Duodenal mucosa (tissue), 2 donors: ENCODE measurements at regions not wholly inside any gene's neighbourhood (a gene's known extent, or its start where the extent isn't known, plus 50 kb on each side); places are given as distances from the start of the nearest gene placed in this dataset.

Experiments used
- H3K27ac ChIP-seq: one replicate; pipeline ENCODE4 v1.7.0; 2013; ENCODE audit warnings: low read depth, low read length
- H3K27me3 ChIP-seq, 2 donors: one replicate each; pipeline ENCODE4 v1.7.0; 2013; ENCODE audit warnings: low read length in 2 of 2, control low read depth in 1 of 2; ENCODE audit not compliant: insufficient read depth in 2 of 2, control insufficient read depth in 1 of 2
- H3K36me3 ChIP-seq, 2 donors: one replicate each; pipeline ENCODE4 v1.7.0; 2013; ENCODE audit warnings: low read length in 2 of 2, control low read depth in 1 of 2; ENCODE audit not compliant: insufficient read depth in 2 of 2, control insufficient read depth in 1 of 2
- H3K4me1 ChIP-seq, 2 donors: one replicate each; pipeline ENCODE4 v1.7.0; 2013; ENCODE audit warnings: low read length in 2 of 2, control low read depth in 1 of 2; ENCODE audit not compliant: insufficient read depth in 2 of 2, control insufficient read depth in 1 of 2
- H3K4me3 ChIP-seq, 2 donors: one replicate each; pipeline ENCODE4 v1.7.0; 2013; ENCODE audit warnings: low read length in 2 of 2, low read depth in 1 of 2
- H3K9ac ChIP-seq, 2 donors: one replicate each; pipeline ENCODE4 v1.7.0; 2013; ENCODE audit warnings: low read length in 2 of 2, low read depth in 1 of 2
- H3K9me3 ChIP-seq, 2 donors: one replicate each; pipeline ENCODE4 v1.7.0; 2013; ENCODE audit warnings: low read length in 2 of 2, control low read depth in 1 of 2; ENCODE audit not compliant: control insufficient read depth in 1 of 2

DNA sequence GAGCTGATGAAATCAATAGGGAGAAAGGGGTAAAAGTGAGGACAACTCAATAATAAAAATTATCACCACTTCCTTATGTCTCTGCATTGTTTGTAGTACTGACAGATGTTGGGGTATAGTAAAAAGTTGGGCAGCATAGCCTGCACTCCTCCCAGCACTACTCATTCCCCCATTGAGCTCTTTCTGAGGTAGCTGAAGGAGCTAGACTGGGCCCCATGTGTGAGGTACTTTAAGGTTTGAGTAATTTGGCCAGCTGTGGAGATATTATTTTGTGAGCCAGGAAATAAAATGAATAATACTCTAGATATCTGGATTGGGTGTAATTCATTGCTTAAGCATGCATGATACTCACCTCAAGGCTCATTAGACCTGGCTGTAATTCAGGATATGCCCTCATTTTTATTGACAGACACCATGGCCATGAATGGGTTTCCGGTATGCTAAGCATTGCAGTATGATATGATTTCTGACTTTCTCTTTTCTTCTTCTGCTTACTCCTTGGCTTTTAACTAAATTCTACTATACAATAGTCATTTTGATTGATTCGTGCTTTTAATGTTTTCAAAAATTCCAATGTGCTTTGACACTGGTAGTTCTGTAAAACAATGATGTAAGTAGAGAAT lies 283.9 kb upstream of the RIMS1 start:
- Histone ChIP-seq H3K4me1 (no peaks in the 10 kb centered on the region), H3K9me3 (no peaks in the 10 kb centered on the region), H3K27me3 (no peaks in the 10 kb centered on the region), H3K27ac (no peak overlapping the region), H3K9ac (no peak overlapping the region), H3K4me3 (no peak overlapping the region), H3K36me3 (no peaks in the 10 kb centered on the region)

DNA sequence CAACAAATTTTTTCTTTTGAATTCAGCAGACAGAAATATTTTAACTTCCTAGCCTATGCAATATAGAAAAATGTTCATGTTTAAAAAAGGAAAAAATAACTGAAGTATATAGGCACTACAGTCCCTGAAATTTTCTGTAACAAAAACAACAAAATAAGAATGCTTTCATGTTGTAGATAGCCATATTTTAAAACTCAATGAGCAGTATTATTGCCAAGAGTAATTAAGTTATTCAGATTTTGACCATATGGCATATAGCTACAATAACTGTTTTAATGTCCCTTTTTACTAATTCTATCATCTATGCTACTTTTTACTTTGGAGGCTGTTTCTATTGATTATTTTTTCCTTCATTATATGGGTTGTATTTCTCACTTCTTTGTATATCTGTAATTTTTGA lies 283.3 kb upstream of the RIMS1 start:
- Histone ChIP-seq H3K36me3 (no peaks in the 10 kb centered on the region), H3K9ac (no peak overlapping the region), H3K9me3 (no peaks in the 10 kb centered on the region), H3K27ac (no peak overlapping the region), H3K27me3 (no peaks in the 10 kb centered on the region), H3K4me3 (no peak overlapping the region), H3K4me1 (no peaks in the 10 kb centered on the region)

DNA sequence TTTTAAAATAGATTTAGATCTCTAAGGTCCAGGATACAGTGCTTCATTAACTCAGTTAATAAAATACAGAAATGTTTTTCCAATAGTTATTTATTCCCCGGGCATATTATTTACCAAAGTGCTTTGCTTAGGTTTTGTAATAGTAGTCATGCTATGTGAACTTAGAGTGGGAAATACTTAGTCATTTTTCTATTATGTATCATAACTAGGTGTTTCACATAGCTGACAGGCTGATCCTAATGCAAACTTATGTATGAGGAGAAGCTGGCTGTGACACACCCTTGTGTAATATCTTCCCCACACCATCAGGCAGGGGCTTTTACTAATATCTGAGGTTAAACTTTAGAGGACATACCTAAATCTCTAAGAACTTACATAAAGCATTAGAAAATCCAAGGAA lies 277.7 kb upstream of the RIMS1 start:
- Histone ChIP-seq H3K36me3 (no peaks in the 10 kb centered on the region), H3K27me3 (no peaks in the 10 kb centered on the region), H3K9ac (no peak overlapping the region), H3K4me1 (no peaks in the 10 kb centered on the region), H3K4me3 (no peak overlapping the region), H3K27ac (no peak overlapping the region), H3K9me3 (no peaks in the 10 kb centered on the region)

DNA sequence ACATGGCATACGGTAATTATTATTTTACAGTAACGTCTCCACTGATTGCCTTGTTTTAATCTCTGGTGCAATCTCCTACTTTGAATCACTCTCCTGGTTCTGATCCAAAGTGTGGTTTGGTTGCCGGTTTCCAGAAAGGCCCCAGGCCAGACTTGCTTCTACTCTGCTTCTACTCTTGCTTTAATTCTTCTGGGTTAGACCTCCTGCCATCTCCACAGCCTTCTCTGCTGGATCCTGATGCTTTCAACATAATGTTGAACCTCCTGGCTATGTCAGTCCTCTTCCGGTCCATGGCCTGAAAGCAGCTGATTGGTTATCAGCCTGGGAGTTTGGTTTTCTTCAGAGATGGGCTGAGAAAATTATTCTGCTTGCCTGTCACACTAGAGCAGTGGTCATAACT lies 266.5 kb upstream of the RIMS1 start:
- Histone ChIP-seq H3K9ac (no peak overlapping the region), H3K4me1 (no peaks in the 10 kb centered on the region), H3K36me3 (no peaks in the 10 kb centered on the region), H3K9me3 (no peaks in the 10 kb centered on the region), H3K27me3 (no peaks in the 10 kb centered on the region), H3K4me3 (no peak overlapping the region), H3K27ac (no peak overlapping the region)

DNA sequence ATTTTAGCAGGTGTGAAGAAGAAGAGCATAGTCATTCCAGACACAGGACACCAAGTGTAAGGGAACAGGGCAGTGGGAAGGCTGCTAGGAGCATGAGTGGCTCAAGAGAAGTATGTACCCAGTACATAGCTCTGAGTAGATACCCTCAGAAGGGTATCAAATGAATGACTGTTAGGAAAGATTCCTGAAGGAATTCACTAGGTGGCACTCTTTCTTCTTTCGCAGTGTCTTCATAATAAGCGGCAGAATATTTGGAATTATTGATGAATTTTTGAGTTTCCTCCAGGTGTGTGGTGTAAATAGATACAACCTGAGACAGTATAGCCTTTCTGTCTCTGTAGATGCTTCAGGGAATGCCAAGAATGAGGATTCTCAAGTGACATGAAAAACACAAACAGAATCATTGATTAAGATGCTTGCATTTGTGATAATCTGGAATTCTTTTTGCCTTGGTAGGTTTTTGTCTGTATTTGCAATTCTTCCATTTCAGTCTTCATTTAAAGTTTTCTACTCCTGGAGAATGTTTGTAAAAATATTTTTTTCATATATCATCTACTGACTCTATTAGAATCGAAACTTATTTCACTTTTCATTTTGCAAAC lies 264.3 kb upstream of the RIMS1 start:
- Histone ChIP-seq H3K9ac (no peak overlapping the region), H3K9me3 (peaks cover 0 to 8% of the 10 kb centered on the region in 2 donors), H3K4me1 (no peaks in the 10 kb centered on the region), H3K36me3 (no peaks in the 10 kb centered on the region), H3K4me3 (no peak overlapping the region), H3K27ac (no peak overlapping the region), H3K27me3 (no peaks in the 10 kb centered on the region)

DNA sequence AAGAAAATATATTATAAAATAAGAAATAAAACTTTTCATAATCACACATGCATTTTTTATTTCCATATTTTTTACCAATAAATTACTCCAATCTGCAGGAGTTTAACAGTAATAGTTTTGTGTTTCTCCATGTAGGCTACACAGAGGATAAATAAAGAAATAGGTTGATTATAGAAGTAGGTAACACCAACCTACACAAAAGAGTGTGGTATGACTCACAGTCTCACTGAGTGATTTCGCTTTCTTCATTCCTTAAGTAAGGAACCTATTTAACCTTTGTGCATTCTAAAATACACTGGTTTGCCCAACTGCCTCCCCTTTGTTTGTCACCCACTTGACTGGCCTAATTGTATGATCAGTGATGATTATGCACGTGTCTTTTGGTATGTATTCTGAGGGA lies 244.2 kb upstream of the RIMS1 start:
- no peaks in the 10 kb centered on the region for H3K36me3 ChIP-seq
- H3K4me1 ChIP-seq, result no peaks in the 10 kb centered on the region
- H3K9me3 ChIP-seq, result peaks cover 0 to 2% of the 10 kb centered on the region in 2 donors
- H3K4me3 ChIP-seq, result no peak overlapping the region
- no peaks in the 10 kb centered on the region for H3K27me3 ChIP-seq
- H3K9ac ChIP-seq, result no peak overlapping the region
- H3K27ac ChIP-seq, result no peak overlapping the region

DNA sequence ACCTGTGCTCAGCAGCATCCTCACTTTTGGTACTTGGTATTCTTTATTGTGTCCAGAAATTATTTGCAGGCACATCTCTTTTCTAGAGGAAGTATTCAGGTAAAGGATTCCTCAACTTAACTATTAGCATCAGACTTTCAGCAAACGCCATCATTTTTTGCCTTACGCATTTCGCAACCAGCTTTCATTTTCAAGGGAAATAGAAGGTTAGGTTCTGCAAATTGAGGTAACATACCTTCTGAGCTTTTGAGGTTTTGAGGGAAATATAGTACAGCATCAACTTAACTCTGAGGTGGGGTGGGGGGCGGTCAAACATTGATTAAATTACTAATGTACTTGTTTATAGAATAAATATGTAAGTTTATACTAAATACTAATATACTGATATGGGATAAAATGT lies 243.6 kb upstream of the RIMS1 start:
- no peaks in the 10 kb centered on the region for H3K4me1 ChIP-seq
- H3K27ac ChIP-seq, result no peak overlapping the region
- H3K4me3 ChIP-seq, result no peak overlapping the region
- H3K9me3 ChIP-seq, result peaks cover 0 to 2% of the 10 kb centered on the region in 2 donors
- no peaks in the 10 kb centered on the region for H3K36me3 ChIP-seq
- H3K27me3 ChIP-seq, result no peaks in the 10 kb centered on the region
- H3K9ac ChIP-seq, result no peak overlapping the region

DNA sequence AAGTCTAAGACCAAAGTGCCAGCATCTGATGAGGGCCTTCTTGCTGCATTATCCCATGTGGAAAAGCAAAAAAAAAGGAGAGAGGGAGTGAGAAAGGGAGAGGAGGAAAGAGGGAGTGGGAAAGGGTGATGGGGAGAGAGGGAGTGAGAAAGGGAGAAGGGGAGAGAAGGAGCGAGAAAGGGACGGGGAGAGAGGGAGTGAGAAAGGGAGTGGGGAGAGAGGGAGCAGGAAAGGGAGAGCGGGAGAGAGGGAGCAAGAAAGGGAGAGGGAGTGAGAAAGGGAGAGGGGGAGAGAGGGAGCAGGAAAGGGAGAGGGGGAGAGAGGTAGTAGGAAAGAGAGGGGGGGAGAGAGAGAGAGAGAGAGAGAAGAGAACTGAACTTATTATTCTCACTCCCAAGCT lies 241.1 kb upstream of the RIMS1 start:
- Histone ChIP-seq H3K27ac (no peak overlapping the region), H3K36me3 (no peaks in the 10 kb centered on the region), H3K9ac (no peak overlapping the region), H3K9me3 (peaks cover 0 to 2% of the 10 kb centered on the region in 2 donors), H3K4me1 (no peaks in the 10 kb centered on the region), H3K27me3 (no peaks in the 10 kb centered on the region), H3K4me3 (no peak overlapping the region)

DNA sequence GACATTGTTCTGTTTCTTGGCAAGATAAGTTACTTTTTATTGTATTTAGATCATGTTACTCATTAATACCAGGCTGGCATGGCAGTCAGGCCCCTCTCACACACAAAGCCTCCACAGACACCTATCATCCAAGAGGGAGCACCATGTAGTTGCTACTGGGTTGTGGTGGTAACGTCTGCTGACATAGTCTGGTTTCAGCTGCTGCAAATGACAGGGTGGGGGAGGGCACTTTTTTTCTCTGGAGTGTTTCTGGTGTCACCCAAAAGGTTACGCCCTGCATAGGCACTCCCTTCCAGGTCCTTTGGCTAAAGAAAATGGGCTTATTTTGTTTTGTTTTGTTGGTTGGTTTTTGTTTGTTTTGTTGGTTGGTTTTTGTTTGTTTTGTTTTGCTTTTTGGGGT lies 236.4 kb upstream of the RIMS1 start:
- H3K9me3 ChIP-seq, result peaks cover 0 to 2% of the 10 kb centered on the region in 2 donors
- no peak overlapping the region for H3K9ac ChIP-seq
- no peak overlapping the region for H3K27ac ChIP-seq
- H3K4me3 ChIP-seq, result no peak overlapping the region
- no peaks in the 10 kb centered on the region for H3K4me1 ChIP-seq
- H3K27me3 ChIP-seq, result no peaks in the 10 kb centered on the region
- H3K36me3 ChIP-seq, result no peaks in the 10 kb centered on the region

DNA sequence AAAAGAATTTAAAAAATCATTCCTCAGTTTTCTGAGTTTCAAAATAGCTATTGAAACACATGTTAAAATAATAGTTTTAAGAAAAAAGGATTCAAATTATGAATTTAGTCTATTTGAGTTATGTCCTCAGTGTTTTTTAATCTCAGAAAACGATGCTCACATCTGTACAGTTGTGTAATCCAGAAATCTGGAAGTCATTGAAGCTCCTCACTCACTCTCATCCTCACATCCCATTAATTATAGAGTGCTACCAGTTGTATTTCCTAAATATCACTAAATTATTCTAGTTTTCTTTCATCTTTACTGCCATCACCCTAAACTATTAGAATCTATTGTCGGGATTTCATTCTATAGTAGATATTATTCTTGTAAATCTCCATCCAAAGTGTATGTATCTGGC lies 234.7 kb upstream of the RIMS1 start:
- Histone ChIP-seq H3K9me3 (no peaks in the 10 kb centered on the region), H3K9ac (no peak overlapping the region), H3K4me3 (no peak overlapping the region), H3K4me1 (no peaks in the 10 kb centered on the region), H3K27me3 (no peaks in the 10 kb centered on the region), H3K36me3 (no peaks in the 10 kb centered on the region), H3K27ac (no peak overlapping the region)
